ENCODE measurements at regions not wholly inside any gene's neighbourhood (a gene's known extent, or its start where the extent isn't known, plus 50 kb on each side); places are given as distances from the start of the nearest gene placed in this dataset.

DNA sequence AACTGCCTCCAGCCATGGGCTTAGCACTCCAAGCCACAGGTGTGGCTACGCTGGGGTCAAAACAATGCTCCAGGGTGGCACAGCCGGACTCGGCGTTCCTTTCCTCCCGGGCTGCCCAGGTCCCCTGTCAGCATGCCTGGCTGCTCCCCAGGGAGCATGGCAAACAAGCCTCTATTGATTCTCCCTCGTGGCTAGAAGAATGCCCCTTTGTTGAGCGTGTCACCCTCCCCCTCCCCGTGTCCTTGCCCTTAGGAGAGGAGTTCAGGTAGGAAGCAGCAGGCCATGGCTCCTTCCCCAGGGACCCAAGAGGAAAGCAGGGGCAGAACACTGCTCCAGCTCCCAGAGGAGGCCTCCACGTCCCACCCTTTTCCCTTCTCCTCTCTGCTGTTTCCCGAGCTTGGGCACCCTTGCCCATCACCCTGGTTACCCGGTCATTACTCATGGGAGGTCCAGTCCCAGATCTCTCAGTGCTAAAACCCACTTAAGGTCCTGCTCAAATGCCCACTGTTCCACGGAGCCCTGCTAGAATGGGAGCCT, 57.4 kb upstream of the CITED4 start:
- TF ChIP-seq, protein P1, sequence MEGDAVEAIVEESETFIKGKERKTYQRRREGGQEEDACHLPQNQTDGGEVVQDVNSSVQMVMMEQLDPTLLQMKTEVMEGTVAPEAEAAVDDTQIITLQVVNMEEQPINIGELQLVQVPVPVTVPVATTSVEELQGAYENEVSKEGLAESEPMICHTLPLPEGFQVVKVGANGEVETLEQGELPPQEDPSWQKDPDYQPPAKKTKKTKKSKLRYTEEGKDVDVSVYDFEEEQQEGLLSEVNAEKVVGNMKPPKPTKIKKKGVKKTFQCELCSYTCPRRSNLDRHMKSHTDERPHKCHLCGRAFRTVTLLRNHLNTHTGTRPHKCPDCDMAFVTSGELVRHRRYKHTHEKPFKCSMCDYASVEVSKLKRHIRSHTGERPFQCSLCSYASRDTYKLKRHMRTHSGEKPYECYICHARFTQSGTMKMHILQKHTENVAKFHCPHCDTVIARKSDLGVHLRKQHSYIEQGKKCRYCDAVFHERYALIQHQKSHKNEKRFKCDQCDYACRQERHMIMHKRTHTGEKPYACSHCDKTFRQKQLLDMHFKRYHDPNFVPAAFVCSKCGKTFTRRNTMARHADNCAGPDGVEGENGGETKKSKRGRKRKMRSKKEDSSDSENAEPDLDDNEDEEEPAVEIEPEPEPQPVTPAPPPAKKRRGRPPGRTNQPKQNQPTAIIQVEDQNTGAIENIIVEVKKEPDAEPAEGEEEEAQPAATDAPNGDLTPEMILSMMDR (IDR thresholded peaks at IDR 0.05): no peak
- no peak for TF ChIP-seq POLR2AphosphoS5 (IDR thresholded peaks at IDR 0.05)
